ENCODE measurements at regions not wholly inside any gene's neighbourhood (a gene's known extent, or its start where the extent isn't known, plus 50 kb on each side); places are given as distances from the start of the nearest gene placed in this dataset.
A peak's percentile ranks its signal among the peaks of the same experiment; 100 is the strongest.

DNA sequence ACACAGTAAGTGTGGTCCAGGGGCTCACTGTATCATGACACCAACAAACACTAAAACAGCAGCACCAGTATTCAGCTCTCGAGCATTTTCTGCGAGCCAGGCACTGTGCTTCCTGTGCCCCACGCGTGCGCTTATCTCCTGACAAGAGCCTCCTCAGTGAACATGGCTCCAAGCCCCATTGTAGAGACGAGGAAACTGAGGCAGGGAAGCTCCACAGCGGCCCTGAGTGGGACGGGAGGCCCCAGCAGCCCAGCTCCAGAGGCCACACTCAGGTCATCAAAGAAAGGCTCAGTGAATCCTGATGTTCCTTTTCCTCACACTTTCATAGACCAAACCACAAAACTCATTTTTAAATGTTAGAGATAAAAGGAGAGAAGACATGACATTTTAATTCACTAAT lies 113.1 kb downstream of the TPRA1 start:
- intact Hi-C loops (cut with DNase I), result no loop called here
- peak in 1 of 3 donors; percentile 1 for DNase-seq
- WGBS (ENCODE audit: insufficient coverage, low coverage, low lambda C conversion rate, missing lambda C conversion rate), result 71% methylated on average over 7 of the region's 8 CpGs

GRCh38 chr3:127476936-127477335 lies 113.6 kb downstream of the TPRA1 start:
- Histone ChIP-seq H3K4me3 (no peak overlapping the region), H3K27ac (no peak overlapping the region), H3K27me3 (no peaks in the 10 kb centered on the region), H3K4me1 (peaks cover 0 to 7% (median 0%) of the 10 kb centered on the region in 4 donors), H3K36me3 (no peaks in the 10 kb centered on the region), H3K9me3 (no peaks in the 10 kb centered on the region)
- intact Hi-C loops (cut with DNase I), result no loop called here
- TF ChIP-seq CTCF (IDR thresholded peaks at IDR 0.05) (no peak), POLR2A (IDR thresholded peaks at IDR 0.05) (no peak)
- ATAC-seq, result no peak
- DNase-seq, result peak in 1 of 3 donors; percentile 6
- 86% methylated on average over 12 of the region's 12 CpGs for WGBS (ENCODE audit: insufficient coverage, low coverage, low lambda C conversion rate, missing lambda C conversion rate)

More for the DNA sequence above, 113.1 kb downstream of the TPRA1 start:
- peaks cover 0 to 7% (median 0%) of the 10 kb centered on the region in 4 donors for H3K4me1 ChIP-seq
- ATAC-seq, result no peak
- H3K27me3 ChIP-seq, result no peaks in the 10 kb centered on the region
- no peaks in the 10 kb centered on the region for H3K36me3 ChIP-seq
- TF ChIP-seq POLR2A (IDR thresholded peaks at IDR 0.05), result no peak
- TF ChIP-seq CTCF (IDR thresholded peaks at IDR 0.05), result no peak
- H3K4me3 ChIP-seq, result no peak overlapping the region
- no peaks in the 10 kb centered on the region for H3K9me3 ChIP-seq
- no peak overlapping the region for H3K27ac ChIP-seq

GRCh38 chr3:127475975-127476705 lies 114.4 kb downstream of the TPRA1 start:
- TF ChIP-seq CTCF (IDR thresholded peaks at IDR 0.05), result no peak
- ATAC-seq (no peak), DNase-seq (peak in 1 of 3 donors; percentile 20)
- Histone ChIP-seq H3K4me1 (peaks cover 0 to 7% (median 0%) of the 10 kb centered on the region in 4 donors), H3K27ac (no peak overlapping the region), H3K4me3 (no peak overlapping the region), H3K9me3 (no peaks in the 10 kb centered on the region), H3K36me3 (no peaks in the 10 kb centered on the region), H3K27me3 (no peaks in the 10 kb centered on the region)
- intact Hi-C loops (cut with DNase I), result no loop called here
- 77% methylated on average over 6 of the region's 6 CpGs for WGBS (ENCODE audit: insufficient coverage, low coverage, low lambda C conversion rate, missing lambda C conversion rate)

DNA sequence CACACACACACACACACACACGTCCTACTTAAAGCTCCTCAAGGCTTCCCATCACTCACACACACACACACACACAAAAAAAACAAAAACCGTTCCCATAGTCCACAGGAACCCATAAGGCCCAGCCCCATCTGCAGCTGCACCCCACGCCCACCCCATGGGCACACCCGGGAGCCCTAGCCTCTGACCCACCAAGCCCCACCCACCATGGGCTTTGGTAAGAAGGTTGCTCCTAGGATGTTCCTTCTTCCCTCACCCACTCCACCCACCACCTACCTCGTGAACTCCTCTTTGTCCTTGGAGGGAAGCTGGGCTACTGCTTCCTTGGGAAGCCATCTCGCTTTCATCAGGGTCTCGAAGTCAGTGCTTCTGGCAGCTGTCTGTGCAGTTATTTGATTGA lies 115.1 kb downstream of the TPRA1 start:
- no peak overlapping the region for H3K4me3 ChIP-seq
- H3K9me3 ChIP-seq, result no peaks in the 10 kb centered on the region
- no peaks in the 10 kb centered on the region for H3K36me3 ChIP-seq
- intact Hi-C loops (cut with DNase I), result no loop called here
- peaks cover 0 to 7% (median 0%) of the 10 kb centered on the region in 4 donors for H3K4me1 ChIP-seq
- WGBS (ENCODE audit: insufficient coverage, low coverage, low lambda C conversion rate, missing lambda C conversion rate), result 65% methylated on average over 3 of the region's 7 CpGs
- peak in 1 of 3 donors; percentile 40 for DNase-seq
- no peak overlapping the region for H3K27ac ChIP-seq
- no peak for ATAC-seq
- H3K27me3 ChIP-seq, result no peaks in the 10 kb centered on the region
- TF ChIP-seq POLR2A (IDR thresholded peaks at IDR 0.05) (no peak), CTCF (IDR thresholded peaks at IDR 0.05) (no peak)
